Activated gamma-delta T cell (primary cell): ENCODE measurements at regions not wholly inside any gene's neighbourhood (a gene's known extent, or its start where the extent isn't known, plus 50 kb on each side); places are given as distances from the start of the nearest gene placed in this dataset.
"Not testable (repeated sequence)": the region's sequence is repeated elsewhere in the genome, so short reads cannot be mapped to it uniquely, and the experiment has no call there.

ENCODE experiments used
- DNase-seq: peaks from one replicate; lab custom pipeline; 2025; lab: John Stamatoyannopoulos, UW

- no peak for DNase-seq
Measured at GRCh38 chr17:53765609-53766008, 57.1 kb upstream of the KIF2B start.

- DNase-seq = no peak
Measured at GRCh38 chr17:53765129-53765528, 57.6 kb upstream of the KIF2B start.

- DNase-seq = peak; percentile 9
Measured at GRCh38 chr17:53757559-53757958, 65.2 kb upstream of the KIF2B start.

- DNase-seq = peak; percentile 6
Measured at GRCh38 chr17:53757116-53757515, 65.6 kb upstream of the KIF2B start.

GRCh38 chr17:53749178-53749577 lies 73.5 kb upstream of the KIF2B start:
- DNase-seq = no peak

GRCh38 chr17:53748159-53748820 lies 74.4 kb upstream of the KIF2B start:
- not testable (repeated sequence) for DNase-seq

GRCh38 chr17:53740312-53740711 lies 82.4 kb upstream of the KIF2B start:
- no peak for DNase-seq

- no peak for DNase-seq
Measured at GRCh38 chr17:53736516-53737240, 86.0 kb upstream of the KIF2B start.

GRCh38 chr17:53724726-53725125 lies 98.0 kb upstream of the KIF2B start:
- DNase-seq = no peak

GRCh38 chr17:53722407-53722806 lies 100.3 kb upstream of the KIF2B start:
- DNase-seq = no peak

- no peak for DNase-seq
Measured at GRCh38 chr17:53721101-53721500, 101.6 kb upstream of the KIF2B start.

GRCh38 chr17:53719229-53719628 lies 103.5 kb upstream of the KIF2B start:
- no peak for DNase-seq

GRCh38 chr17:53707566-53707965 lies 115.2 kb upstream of the KIF2B start:
- no peak for DNase-seq

- no peak for DNase-seq
Measured at GRCh38 chr17:53696286-53696685, 126.4 kb upstream of the KIF2B start.

- DNase-seq = no peak
Measured at GRCh38 chr17:53687324-53687723, 135.4 kb upstream of the KIF2B start.

GRCh38 chr17:53680745-53681144 lies 142.0 kb upstream of the KIF2B start:
- no peak for DNase-seq

GRCh38 chr17:53668854-53669253 lies 153.9 kb upstream of the KIF2B start:
- DNase-seq = no peak

GRCh38 chr17:53662608-53663007 lies 160.1 kb upstream of the KIF2B start:
- DNase-seq = no peak

- no peak for DNase-seq
Measured at GRCh38 chr17:53659181-53659580, 163.5 kb upstream of the KIF2B start.

- no peak for DNase-seq
Measured at GRCh38 chr17:53655591-53655990, 167.1 kb upstream of the KIF2B start.

- no peak for DNase-seq
Measured at GRCh38 chr17:53649201-53649600, 173.5 kb upstream of the KIF2B start.

- no peak for DNase-seq
Measured at GRCh38 chr17:53646835-53647234, 175.9 kb upstream of the KIF2B start.

GRCh38 chr17:53640808-53641207 lies 181.9 kb upstream of the KIF2B start:
- DNase-seq = no peak

GRCh38 chr17:53635444-53635843 lies 187.3 kb upstream of the KIF2B start:
- DNase-seq = no peak
